ENCODE measurements at regions not wholly inside any gene's neighbourhood (a gene's known extent, or its start where the extent isn't known, plus 50 kb on each side); places are given as distances from the start of the nearest gene placed in this dataset.

DNA sequence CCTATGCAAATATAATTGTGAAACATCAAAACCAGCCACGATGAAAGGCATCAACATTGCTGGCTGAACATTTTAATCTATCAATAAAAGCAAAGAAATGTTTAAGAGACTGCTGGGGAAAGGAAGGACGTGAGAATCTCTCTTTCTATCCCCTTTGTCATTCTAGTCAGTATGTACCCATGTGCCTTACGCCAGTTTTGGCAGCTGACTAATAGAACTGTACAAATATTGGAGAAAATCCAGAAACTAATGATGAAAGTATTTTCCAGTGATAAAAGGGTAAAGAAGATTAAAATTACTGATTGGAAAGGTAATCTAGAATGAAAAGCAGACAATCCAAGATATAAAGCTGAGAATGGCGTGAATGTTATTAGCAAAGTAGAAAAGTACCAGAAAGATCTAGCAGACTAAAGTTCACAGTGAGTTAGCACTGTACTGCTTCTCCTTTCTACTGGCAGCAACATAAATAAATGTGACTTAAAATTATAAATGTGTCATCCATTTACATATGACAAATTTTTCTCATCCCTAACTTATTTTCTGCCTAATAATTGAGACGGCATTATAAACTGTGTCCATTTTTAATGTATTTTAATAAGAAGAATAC, 401.9 kb upstream of the CNTN4 start:
- DNase-seq (ENCODE audit: low read depth) = no peak

GRCh38 chr3:1699361-1699920, 399.2 kb upstream of the CNTN4 start:
- DNase-seq (ENCODE audit: low read depth) = no peak

DNA sequence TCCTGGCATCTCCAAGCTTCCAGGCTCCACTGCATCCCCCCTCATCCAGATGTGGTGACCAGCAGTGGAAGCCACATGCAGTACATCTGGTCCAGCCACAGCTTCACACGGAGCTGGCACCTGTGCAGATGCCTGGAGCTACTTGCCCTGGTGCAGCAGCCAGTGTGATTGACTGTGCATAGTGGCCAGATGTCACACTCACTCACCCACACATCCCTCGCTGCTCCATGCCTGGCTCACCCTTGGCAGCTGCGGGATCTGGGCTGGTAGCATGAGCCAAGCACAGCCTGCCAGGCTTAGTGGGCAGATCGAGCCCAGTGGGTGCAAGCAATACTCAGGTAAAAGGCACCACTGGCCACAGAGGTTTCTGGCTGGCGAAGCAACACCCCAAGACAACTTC, 398.0 kb upstream of the CNTN4 start:
- DNase-seq (ENCODE audit: low read depth) = no peak

DNA sequence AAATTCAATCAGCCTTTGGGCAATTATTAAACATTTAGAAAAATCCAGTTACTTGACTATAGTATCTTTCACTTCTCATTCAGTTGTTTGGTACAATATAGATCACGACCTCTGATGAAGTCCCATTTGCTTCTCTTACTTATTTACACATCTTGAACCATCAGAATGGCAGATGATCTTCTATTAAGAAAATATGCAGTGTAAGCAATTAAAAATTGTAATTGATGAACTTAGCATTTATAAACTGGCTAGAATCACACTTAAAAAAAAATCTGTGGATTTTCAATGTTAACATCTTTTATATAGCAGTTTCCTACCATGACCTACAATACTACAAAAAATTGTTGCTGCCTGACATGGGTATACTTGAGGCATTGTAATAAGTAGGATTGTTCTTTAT, 395.5 kb upstream of the CNTN4 start:
- DNase-seq (ENCODE audit: low read depth) = no peak

DNA sequence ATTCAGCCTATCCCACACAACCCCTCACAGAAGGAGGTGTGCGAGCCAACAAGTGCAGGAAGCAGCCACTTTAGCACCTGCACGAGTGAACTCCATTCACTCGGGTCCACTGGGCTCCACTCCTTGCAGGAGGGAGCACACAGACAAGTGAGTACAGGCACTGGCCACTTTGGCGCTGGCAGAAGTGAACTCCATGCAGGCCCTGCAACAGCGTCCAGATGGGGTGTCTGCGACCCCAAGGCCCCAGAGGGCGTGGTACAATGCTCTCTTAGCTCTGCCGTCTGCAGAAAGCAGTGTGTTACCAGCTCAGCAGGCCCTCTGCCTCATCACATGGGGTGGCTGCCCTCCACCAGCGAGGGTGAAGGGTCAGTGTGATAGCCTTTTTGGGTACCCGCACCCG, 388.0 kb upstream of the CNTN4 start:
- no peak for DNase-seq (ENCODE audit: low read depth)

- DNase-seq (ENCODE audit: low read depth) = no peak
These were observed 381.1 kb upstream of the CNTN4 start for GRCh38 chr3:1717524-1717923.

GRCh38 chr3:1723726-1724125, 374.9 kb upstream of the CNTN4 start:
- no peak for DNase-seq (ENCODE audit: low read depth)

GRCh38 chr3:1726741-1727140, 371.9 kb upstream of the CNTN4 start:
- no peak for DNase-seq (ENCODE audit: low read depth)

DNA sequence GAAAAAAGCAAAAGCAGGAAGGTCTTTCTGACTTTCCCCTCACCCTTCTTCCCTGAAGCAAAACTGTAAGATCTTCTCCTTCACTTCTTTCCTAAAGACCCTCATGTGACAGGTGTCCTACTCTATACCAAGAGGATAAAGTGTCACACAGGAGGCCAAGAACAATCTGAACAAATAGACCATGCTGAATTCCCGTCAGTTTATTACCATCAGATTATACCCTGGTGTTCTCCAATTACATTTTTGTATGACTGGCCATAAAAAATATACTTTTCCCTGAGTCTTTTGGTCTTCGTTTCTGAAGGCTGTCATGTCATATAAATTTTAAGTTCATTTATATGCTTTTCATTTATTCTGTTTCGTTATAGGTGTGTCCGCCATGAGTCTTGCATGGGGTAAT, 371.4 kb upstream of the CNTN4 start:
- no peak for DNase-seq (ENCODE audit: low read depth)

GRCh38 chr3:1728510-1728909, 370.2 kb upstream of the CNTN4 start:
- no peak for DNase-seq (ENCODE audit: low read depth)

- no peak for DNase-seq (ENCODE audit: low read depth)
These were observed 364.1 kb upstream of the CNTN4 start for GRCh38 chr3:1734494-1735122.

- DNase-seq (ENCODE audit: low read depth) = no peak
These were observed 346.5 kb upstream of the CNTN4 start for GRCh38 chr3:1752205-1752604.

DNA sequence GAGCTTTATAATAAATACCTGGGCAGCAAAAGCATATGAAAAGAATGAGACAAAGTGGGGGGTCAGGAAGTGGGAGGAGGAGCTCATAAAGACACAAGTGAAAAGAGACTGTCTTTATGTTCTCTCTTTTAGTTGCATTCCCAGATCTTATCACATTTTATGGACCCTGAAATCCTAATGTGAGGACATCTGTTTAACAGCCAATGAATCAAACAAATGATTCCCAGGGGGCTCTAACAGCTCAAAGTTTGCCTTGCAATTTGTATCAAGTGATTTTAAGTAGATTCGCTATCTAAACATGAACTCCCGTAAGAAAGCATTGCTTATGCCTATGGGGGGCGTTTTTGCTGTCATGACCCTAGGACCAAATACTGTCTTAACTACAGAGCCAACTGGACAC, 332.3 kb upstream of the CNTN4 start:
- DNase-seq (ENCODE audit: low read depth) = no peak

DNA sequence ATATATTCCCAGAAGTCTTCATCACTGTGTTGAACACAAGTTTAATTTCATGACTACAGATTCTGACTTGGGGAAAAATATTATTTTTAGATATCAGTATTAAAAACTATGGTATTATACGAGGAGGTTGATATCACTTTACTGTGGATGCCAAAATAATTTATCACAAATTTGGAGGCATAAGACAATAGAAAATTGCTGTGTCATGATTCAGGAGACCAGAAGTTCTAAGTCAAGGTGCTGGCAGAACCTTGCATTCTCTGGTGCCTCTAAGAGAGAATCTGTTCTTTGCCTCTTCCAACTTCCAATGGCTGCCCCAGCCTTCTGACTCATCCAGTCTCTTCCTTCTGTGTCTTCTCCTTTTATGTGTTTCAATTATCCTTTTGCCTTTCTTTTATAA, 325.0 kb upstream of the CNTN4 start:
- DNase-seq (ENCODE audit: low read depth) = no peak

- DNase-seq (ENCODE audit: low read depth) = no peak
These were observed 324.1 kb upstream of the CNTN4 start for GRCh38 chr3:1774597-1774996.

DNA sequence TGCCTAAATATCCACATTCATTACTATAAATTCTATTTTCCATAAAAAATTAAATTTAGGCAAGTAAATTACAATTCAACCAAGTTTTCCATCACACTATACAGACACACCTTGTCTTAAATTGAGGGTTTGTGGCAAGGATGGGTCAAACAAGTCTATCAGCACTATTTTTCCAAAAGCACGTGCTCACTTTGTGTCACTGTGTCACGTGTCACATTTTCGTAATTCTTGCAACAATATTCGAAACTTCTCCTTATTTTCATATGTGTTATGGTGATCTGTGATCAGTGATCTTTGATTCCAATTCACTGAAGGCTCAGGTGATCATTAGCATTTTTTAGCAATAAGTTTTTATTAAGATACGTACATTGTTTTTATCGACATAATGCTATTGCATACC, 323.3 kb upstream of the CNTN4 start:
- DNase-seq (ENCODE audit: low read depth) = no peak

- DNase-seq (ENCODE audit: low read depth) = no peak
These were observed 314.7 kb upstream of the CNTN4 start for GRCh38 chr3:1783995-1784394.

DNA sequence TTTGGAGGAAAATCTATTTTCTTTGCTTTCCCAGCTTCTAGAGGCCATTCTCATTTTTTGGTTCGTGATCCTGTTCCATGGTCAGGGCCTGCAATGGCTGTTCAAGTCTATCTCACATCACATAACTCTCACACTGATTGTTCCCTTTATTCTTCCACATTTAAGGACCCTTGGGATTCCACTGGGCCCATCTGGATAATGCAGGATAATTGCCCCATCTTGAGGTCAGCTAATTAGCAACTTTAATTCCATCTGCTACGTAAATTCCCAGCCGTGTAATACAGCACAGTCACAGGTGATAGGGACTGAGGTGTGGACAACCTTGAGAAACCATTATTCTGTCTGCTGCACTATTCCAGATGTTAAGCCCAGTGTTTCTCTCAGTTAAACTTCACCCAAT, 311.6 kb upstream of the CNTN4 start:
- DNase-seq (ENCODE audit: low read depth) = no peak

GRCh38 chr3:1792466-1792865, 306.2 kb upstream of the CNTN4 start:
- DNase-seq (ENCODE audit: low read depth) = no peak

- DNase-seq (ENCODE audit: low read depth) = no peak
These were observed 299.8 kb upstream of the CNTN4 start for GRCh38 chr3:1798711-1799405.

DNA sequence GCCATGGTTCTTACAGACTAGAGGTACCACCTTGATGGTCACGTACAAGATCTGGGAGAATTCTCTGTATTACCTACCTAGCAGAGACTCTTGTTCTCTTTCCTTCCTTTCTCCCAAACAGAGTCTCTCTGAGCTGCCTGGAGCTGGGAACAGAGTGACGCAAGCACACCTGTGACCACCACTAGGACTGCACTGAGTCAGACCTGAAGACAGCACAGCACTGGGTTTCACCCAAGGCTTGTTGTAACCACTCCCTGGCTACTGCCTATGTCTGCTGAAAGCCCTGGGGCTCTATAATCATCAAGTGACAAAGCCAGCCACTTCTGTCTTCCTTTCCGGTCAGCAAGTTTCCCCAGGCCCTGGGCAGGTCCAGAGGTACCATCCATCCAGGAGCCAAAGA, 293.3 kb upstream of the CNTN4 start:
- DNase-seq (ENCODE audit: low read depth) = no peak

GRCh38 chr3:1808590-1808989, 290.1 kb upstream of the CNTN4 start:
- no peak for DNase-seq (ENCODE audit: low read depth)

GRCh38 chr3:1823867-1824266, 274.8 kb upstream of the CNTN4 start:
- DNase-seq (ENCODE audit: low read depth) = no peak

All from iris pigment epithelial cell (primary cell).